ENCODE measurements at regions not wholly inside any gene's neighbourhood (a gene's known extent, or its start where the extent isn't known, plus 50 kb on each side); places are given as distances from the start of the nearest gene placed in this dataset.

DNA sequence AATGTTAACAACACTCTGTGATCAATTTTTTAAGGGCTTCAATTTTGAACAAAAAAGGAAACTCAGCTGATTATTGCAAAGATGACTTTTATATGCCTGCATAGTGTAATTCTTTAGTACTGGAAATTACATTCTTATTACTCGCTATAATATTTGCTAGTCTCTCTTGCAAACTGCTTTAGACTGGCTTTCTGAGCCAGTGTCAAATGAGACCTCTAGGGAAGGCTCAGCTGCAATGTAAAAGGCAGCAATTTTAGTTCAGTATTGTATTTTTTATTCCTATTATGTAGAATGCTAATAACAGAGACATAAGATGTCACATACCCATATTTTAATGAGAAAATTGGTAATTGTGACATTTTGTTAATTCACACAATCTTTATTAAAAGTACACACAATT, 338.1 kb upstream of the LYPLAL1 start:
- intact Hi-C loops (cut with micrococcal nuclease; ENCODE audit: unreplicated experiment): no loop called here
- H3K4me1 Mint-ChIP-seq (ENCODE audit: low read depth, unreplicated experiment): no peaks in the 10 kb centered on the region
- no peak for DNase-seq
- ChIA-PET POLR2A (no interaction called here), CTCF (no interaction called here)
- H3K36me3 Mint-ChIP-seq (ENCODE audit: insufficient read depth, unreplicated experiment): no peaks in the 10 kb centered on the region
- no peaks in the 10 kb centered on the region for H3K27me3 ChIP-seq (replicated peaks; ENCODE audit: control insufficient read depth, insufficient read depth, low read length)
- no peaks in the 10 kb centered on the region for H3K9me3 ChIP-seq
- BruUV-seq (replicated peaks): no TSS peak
- TF ChIP-seq, protein P1, sequence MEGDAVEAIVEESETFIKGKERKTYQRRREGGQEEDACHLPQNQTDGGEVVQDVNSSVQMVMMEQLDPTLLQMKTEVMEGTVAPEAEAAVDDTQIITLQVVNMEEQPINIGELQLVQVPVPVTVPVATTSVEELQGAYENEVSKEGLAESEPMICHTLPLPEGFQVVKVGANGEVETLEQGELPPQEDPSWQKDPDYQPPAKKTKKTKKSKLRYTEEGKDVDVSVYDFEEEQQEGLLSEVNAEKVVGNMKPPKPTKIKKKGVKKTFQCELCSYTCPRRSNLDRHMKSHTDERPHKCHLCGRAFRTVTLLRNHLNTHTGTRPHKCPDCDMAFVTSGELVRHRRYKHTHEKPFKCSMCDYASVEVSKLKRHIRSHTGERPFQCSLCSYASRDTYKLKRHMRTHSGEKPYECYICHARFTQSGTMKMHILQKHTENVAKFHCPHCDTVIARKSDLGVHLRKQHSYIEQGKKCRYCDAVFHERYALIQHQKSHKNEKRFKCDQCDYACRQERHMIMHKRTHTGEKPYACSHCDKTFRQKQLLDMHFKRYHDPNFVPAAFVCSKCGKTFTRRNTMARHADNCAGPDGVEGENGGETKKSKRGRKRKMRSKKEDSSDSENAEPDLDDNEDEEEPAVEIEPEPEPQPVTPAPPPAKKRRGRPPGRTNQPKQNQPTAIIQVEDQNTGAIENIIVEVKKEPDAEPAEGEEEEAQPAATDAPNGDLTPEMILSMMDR (IDR thresholded peaks at IDR 0.05; ENCODE audit: insufficient read depth in 1 of 2, low read depth in 1 of 2, low read length in 1 of 2, severe bottlenecking in 1 of 2, unreplicated experiment in 1 of 2): no peak
- no peaks in the 10 kb centered on the region for H3K4me1 ChIP-seq
- H3K27ac Mint-ChIP-seq (ENCODE audit: unreplicated experiment): no peak overlapping the region
- no peak overlapping the region for H3K4me3 Mint-ChIP-seq (ENCODE audit: unreplicated experiment)
- no peaks in the 10 kb centered on the region for H3K27me3 Mint-ChIP-seq (ENCODE audit: insufficient read depth, unreplicated experiment)
- no peaks in the 10 kb centered on the region for H3K36me3 ChIP-seq (ENCODE audit: control insufficient read depth, insufficient read depth, low read length)
- no peak overlapping the region for H3K4me3 ChIP-seq (ENCODE audit: low read depth, low read length)
- no peaks in the 10 kb centered on the region for H3K9me3 Mint-ChIP-seq (ENCODE audit: unreplicated experiment)

DNA sequence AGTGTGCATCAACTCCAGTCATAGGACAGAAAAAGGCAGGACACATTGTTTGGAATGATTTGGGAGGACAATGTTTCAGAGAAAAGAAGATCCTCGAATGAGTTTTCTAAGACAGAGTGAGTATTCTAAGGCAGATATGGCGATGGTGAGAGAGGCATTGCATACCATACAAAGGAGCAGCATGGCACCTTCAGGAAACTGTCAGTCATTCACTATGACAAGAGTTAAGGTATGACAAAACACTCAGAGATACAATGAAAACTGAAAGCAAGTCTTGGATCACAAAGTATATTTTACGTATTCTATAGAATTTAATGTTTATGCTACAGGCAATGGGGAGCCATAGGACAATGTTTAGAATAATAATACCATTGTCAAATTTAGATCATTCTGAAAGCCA, 337.4 kb upstream of the LYPLAL1 start:
- Histone ChIP-seq H3K4me1 (no peaks in the 10 kb centered on the region), H3K4me3 (ENCODE audit: low read depth, low read length) (no peak overlapping the region), H3K36me3 (ENCODE audit: control insufficient read depth, insufficient read depth, low read length) (no peaks in the 10 kb centered on the region), H3K27me3 (replicated peaks; ENCODE audit: control insufficient read depth, insufficient read depth, low read length) (no peaks in the 10 kb centered on the region), H3K9me3 (no peaks in the 10 kb centered on the region)
- intact Hi-C loops (cut with micrococcal nuclease; ENCODE audit: unreplicated experiment): no loop called here
- Mint-ChIP-seq H3K4me3 (ENCODE audit: unreplicated experiment) (no peak overlapping the region), H3K27me3 (ENCODE audit: insufficient read depth, unreplicated experiment) (no peaks in the 10 kb centered on the region), H3K27ac (ENCODE audit: unreplicated experiment) (no peak overlapping the region), H3K4me1 (ENCODE audit: low read depth, unreplicated experiment) (no peaks in the 10 kb centered on the region), H3K9me3 (ENCODE audit: unreplicated experiment) (no peaks in the 10 kb centered on the region), H3K36me3 (ENCODE audit: insufficient read depth, unreplicated experiment) (no peaks in the 10 kb centered on the region)
- no peak for DNase-seq
- POLR2A ChIA-PET: no interaction called here
- TF ChIP-seq, protein P1 (IDR thresholded peaks at IDR 0.05; ENCODE audit: insufficient read depth in 1 of 2, low read depth in 1 of 2, low read length in 1 of 2, severe bottlenecking in 1 of 2, unreplicated experiment in 1 of 2): no peak
- CTCF ChIA-PET: no interaction called here
- BruUV-seq (replicated peaks): no TSS peak

DNA sequence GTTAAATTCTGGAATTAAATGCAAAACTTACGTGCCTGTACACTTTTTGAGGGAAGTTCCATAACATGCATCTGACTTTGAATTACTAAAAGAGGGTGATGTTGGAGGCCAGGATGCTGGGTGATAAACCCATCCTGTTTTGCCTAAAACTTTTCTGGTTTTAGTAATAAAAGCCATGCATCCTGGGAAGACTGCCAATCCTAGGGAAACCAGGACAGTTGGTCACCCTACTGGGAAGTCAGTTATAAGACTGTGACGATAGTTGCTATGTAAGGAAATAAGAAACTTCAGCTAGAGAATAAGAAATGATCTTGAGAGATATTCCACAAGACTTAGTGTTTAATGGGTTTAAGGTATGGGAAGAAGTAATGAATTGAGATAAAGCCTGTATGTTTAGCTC, 336.6 kb upstream of the LYPLAL1 start:
- no peak overlapping the region for H3K27ac Mint-ChIP-seq (ENCODE audit: unreplicated experiment)
- no peak for DNase-seq
- BruUV-seq (replicated peaks): no TSS peak
- Histone ChIP-seq H3K27me3 (replicated peaks; ENCODE audit: control insufficient read depth, insufficient read depth, low read length) (no peaks in the 10 kb centered on the region), H3K9me3 (no peaks in the 10 kb centered on the region), H3K36me3 (ENCODE audit: control insufficient read depth, insufficient read depth, low read length) (no peaks in the 10 kb centered on the region), H3K4me3 (ENCODE audit: low read depth, low read length) (no peak overlapping the region), H3K4me1 (no peaks in the 10 kb centered on the region)
- POLR2A ChIA-PET: no interaction called here
- no peaks in the 10 kb centered on the region for H3K36me3 Mint-ChIP-seq (ENCODE audit: insufficient read depth, unreplicated experiment)
- no peaks in the 10 kb centered on the region for H3K27me3 Mint-ChIP-seq (ENCODE audit: insufficient read depth, unreplicated experiment)
- no peak overlapping the region for H3K4me3 Mint-ChIP-seq (ENCODE audit: unreplicated experiment)
- intact Hi-C loops (cut with micrococcal nuclease; ENCODE audit: unreplicated experiment): no loop called here
- H3K4me1 Mint-ChIP-seq (ENCODE audit: low read depth, unreplicated experiment): no peaks in the 10 kb centered on the region
- TF ChIP-seq, protein P1 (IDR thresholded peaks at IDR 0.05; ENCODE audit: insufficient read depth in 1 of 2, low read depth in 1 of 2, low read length in 1 of 2, severe bottlenecking in 1 of 2, unreplicated experiment in 1 of 2): no peak
- CTCF ChIA-PET: no interaction called here
- H3K9me3 Mint-ChIP-seq (ENCODE audit: unreplicated experiment): no peaks in the 10 kb centered on the region
